ENCODE measurements at regions not wholly inside any gene's neighbourhood (a gene's known extent, or its start where the extent isn't known, plus 50 kb on each side); places are given as distances from the start of the nearest gene placed in this dataset.

GRCh38 chr4:156663663-156664062 is 307.9 kb downstream of the PDGFC start:
- TF ChIP-seq POLR2AphosphoS5 (IDR thresholded peaks at IDR 0.05; ENCODE audit: insufficient read depth, low read depth, low read length), result no peak
- no peak for TF ChIP-seq JUN (IDR thresholded peaks at IDR 0.05; ENCODE audit: borderline replicate concordance, insufficient read depth, insufficient read length, low read depth)
- TF ChIP-seq CTCF (IDR thresholded peaks at IDR 0.05; ENCODE audit: extremely low read depth in 1 of 2, insufficient read depth in 1 of 2, low read depth in 1 of 2, low read length in 2 of 2), result no peak
- TF ChIP-seq EZH2 (IDR thresholded peaks at IDR 0.05; ENCODE audit: borderline replicate concordance, low read depth, low read length, severe bottlenecking), result no peak
- no peak for TF ChIP-seq FOS (IDR thresholded peaks at IDR 0.05; ENCODE audit: borderline replicate concordance, insufficient read depth, low read length)

All from endothelial cell of umbilical vein (primary cell).